K562 (cell line): ENCODE measurements at regions not wholly inside any gene's neighbourhood (a gene's known extent, or its start where the extent isn't known, plus 50 kb on each side); places are given as distances from the start of the nearest gene placed in this dataset.

Experiments
- ATAC-seq: fragments of 200-7000 bp; cut with Tn5 transposase; 3 replicates; pipeline ENCODE4 v1.9.1; 2020; ENCODE audit warnings: moderate library complexity
- BruUV-seq: library from RNA; stranded (reverse); fragments of 400-500 nt; replicated peaks from 2 replicates; lab custom pipeline; 2021; lab: Mats Ljungman, UMichigan
- CTCF ChIA-PET: fragments of 300-600 bp; formaldehyde crosslinking; extraction: SDS; loops from one replicate; lab custom pipeline; 2021; ENCODE audit warnings: low intra/inter-chr PET ratio; lab: Yijun Ruan, JAX
- POLR2A ChIA-PET: fragments of 300-600, 350-650 bp; sonication (Branson Sonifier 250); formaldehyde crosslinking; extraction: SDS; loops from one replicate; lab custom pipeline; 2021; ENCODE audit warnings: antibody characterized with exemption, inconsistent platforms; lab: Yijun Ruan, JAX
- DNase-seq, 4 experiments: peaks; one replicate each; pipeline versions ENCODE4 v3.0.0 to v3.0.0-alpha.2; 2011 to 2018; ENCODE audit warnings: low spot score in 3 of 4, mixed read lengths in 3 of 4; ENCODE audit errors: extremely low read depth in 1 of 4
- FAIRE-seq: peaks from 2 replicates; lab custom pipeline; 2011; peaks lifted over from hg19 to GRCh38; lab: Jason Lieb, UNC
- H2AFZ ChIP-seq: 2 replicates; pipeline ENCODE4 v1.6.0; 2011; ENCODE audit warnings: low read depth, low read length, control low read depth, inconsistent platforms
- H3K27ac ChIP-seq: fragments of 200-600 bp; 3 replicates; pipeline ENCODE4 v1.8.0; 2011; ENCODE audit warnings: low read depth, mild to moderate bottlenecking, control low read depth, inconsistent platforms, low read length, moderate library complexity, mixed read lengths; ENCODE audit errors: extremely low read depth
- H3K27me3 ChIP-seq, 2 experiments: fragments of 300-600 bp in 1 of 2; 2 replicates in 1 of 2; 3 replicates in 1 of 2; pipeline versions ENCODE4 v1.6.0 to v1.8.0; 2011; ENCODE audit warnings: inconsistent platforms in 2 of 2, low read length in 2 of 2, mild to moderate bottlenecking in 1 of 2, mixed read lengths in 1 of 2, moderate library complexity in 1 of 2; ENCODE audit not compliant: control insufficient read depth in 2 of 2, insufficient read depth in 2 of 2
- H3K36me3 ChIP-seq: fragments of 300-600 bp; 3 replicates; pipeline ENCODE4 v1.8.0; 2011; ENCODE audit warnings: mild to moderate bottlenecking, low read length, inconsistent platforms; ENCODE audit not compliant: control insufficient read depth, insufficient read depth
- H3K4me1 ChIP-seq, 2 experiments: fragments of 200-600 bp in 1 of 2; replicated peaks in 1 of 2; 2 replicates in 1 of 2; 3 replicates in 1 of 2; pipeline versions ENCODE4 v1.5.1 to v1.8.0; 2011; ENCODE audit warnings: inconsistent platforms in 2 of 2, low read length in 2 of 2, mild to moderate bottlenecking in 1 of 2, mixed read lengths in 1 of 2, moderate library complexity in 1 of 2; ENCODE audit not compliant: control insufficient read depth in 2 of 2, insufficient read depth in 2 of 2
- H3K4me2 ChIP-seq: 2 replicates; pipeline ENCODE4 v1.6.1; 2011; ENCODE audit warnings: low read length, control low read depth, inconsistent platforms, mixed read lengths; ENCODE audit not compliant: insufficient read depth
- H3K4me3 ChIP-seq: fragments of 200-600 bp; sonication (generic), shearing (Covaris generic); 2 replicates; pipeline ENCODE4 v1.5.1; 2016; ENCODE audit warnings: control low read depth, inconsistent platforms
- H3K79me2 ChIP-seq: fragments of 200-600 bp; 3 replicates; pipeline ENCODE4 v1.8.0; 2011; ENCODE audit warnings: low read length, inconsistent platforms; ENCODE audit not compliant: control insufficient read depth, insufficient read depth
- H3K9ac ChIP-seq, 2 experiments: 2 replicates each; pipeline versions ENCODE4 v1.6.0 to v1.6.1; 2011; ENCODE audit warnings: low read depth in 2 of 2, low read length in 2 of 2, control low read depth in 1 of 2, inconsistent platforms in 1 of 2, mild to moderate bottlenecking in 1 of 2, mixed read lengths in 1 of 2; ENCODE audit not compliant: insufficient read depth in 1 of 2
- H3K9me1 ChIP-seq: one replicate; pipeline ENCODE4 v1.6.0; 2011; ENCODE audit warnings: inconsistent platforms, mild to moderate bottlenecking, low read length, moderate library complexity; ENCODE audit not compliant: control insufficient read depth, insufficient read depth
- H3K9me3 ChIP-seq: replicated peaks from 2 replicates; pipeline ENCODE4 v1.5.1; 2011; ENCODE audit warnings: low read depth, low read length, inconsistent platforms; ENCODE audit not compliant: control insufficient read depth, insufficient read depth
- H4K20me1 ChIP-seq: replicated peaks from 2 replicates; pipeline ENCODE4 v1.6.1; 2011; ENCODE audit warnings: low read length, inconsistent platforms, mixed read lengths; ENCODE audit not compliant: control insufficient read depth, insufficient read depth
- BACH1 ChIP-seq: fragments of 200-800 bp; sonication (Bioruptor generic); IDR thresholded peaks from 2 replicates; pipeline ENCODE4 v1.6.1; 2016; ENCODE audit warnings: missing genetic modification characterization, missing compliant biosample characterization
- CREM ChIP-seq: IDR thresholded peaks from 2 replicates; pipeline ENCODE4 v1.6.1; 2014; ENCODE audit warnings: antibody characterized with exemption, low read depth
- GATAD2B ChIP-seq: fragments of 450-650 bp; IDR thresholded peaks from 2 replicates; pipeline ENCODE4 v1.6.1; 2017; ENCODE audit warnings: mild to moderate bottlenecking, borderline replicate concordance
- GTF2A2 ChIP-seq: IDR thresholded peaks from 2 replicates; pipeline ENCODE4 v1.6.1; 2016; ENCODE audit warnings: mild to moderate bottlenecking, missing genetic modification characterization, missing compliant biosample characterization
- NFIC ChIP-seq: fragments of 450-650 bp; IDR thresholded peaks from 2 replicates; pipeline ENCODE4 v1.6.1; 2017; ENCODE audit warnings: mild to moderate bottlenecking, inconsistent platforms
- RBM15 ChIP-seq: fragments of 200-400 bp; formaldehyde crosslinking; IDR thresholded peaks from 2 replicates; pipeline ENCODE4 v1.6.1; 2018; ENCODE audit warnings: mild to moderate bottlenecking, low read length, moderate library complexity; ENCODE audit not compliant: insufficient read depth
- SIN3A ChIP-seq, 2 experiments: fragments of 150-350 bp in 1 of 2; IDR thresholded peaks; 2 replicates each; pipeline ENCODE4 v1.6.1; 2011 to 2016; ENCODE audit warnings: borderline replicate concordance in 2 of 2, low read depth in 2 of 2, low read length in 2 of 2, mild to moderate bottlenecking in 2 of 2, moderate library complexity in 2 of 2; ENCODE audit not compliant: control insufficient read depth in 1 of 2
- SMARCA5 ChIP-seq: fragments of 450-650 bp; IDR thresholded peaks from 2 replicates; pipeline ENCODE4 v1.6.1; 2016
- TARDBP ChIP-seq: fragments of 450-650 bp; IDR thresholded peaks from 2 replicates; pipeline ENCODE4 v1.6.1; 2016
- ZNF444 ChIP-seq: fragments of 250-450 bp; sonication (Bioruptor Pico); IDR thresholded peaks from 2 replicates; pipeline ENCODE4 v1.4.0; 2020; ENCODE audit warnings: mild to moderate bottlenecking, moderate library complexity
- ZNF583 ChIP-seq: fragments of 250-450 bp; sonication (Bioruptor Pico); IDR thresholded peaks from 2 replicates; pipeline ENCODE4 v1.4.0; 2020
- WGBS: fragments of 100-300 bp; shearing (Covaris generic); methylation state at CpG from one replicate; pipeline ENCODE4 v1.1.6; 2016; ENCODE audit warnings: low coverage, mixed read lengths; ENCODE audit not compliant: insufficient coverage; ENCODE audit errors: missing lambda C conversion rate; 5-methylcytosine and 5-hydroxymethylcytosine counted together
- in situ Hi-C: fragments of 300-500 bp; cut with MboI; formaldehyde crosslinking; loops from 4 replicates; pipeline ENCODE4 v1.15.0; 2018; ENCODE audit warnings: inconsistent platforms, mixed read lengths
- intact Hi-C: fragments of 100-400 bp; cut with micrococcal nuclease; formaldehyde crosslinking; loops from 2 replicates; pipeline ENCODE4 v1.14.2; 2022
- TF ChIP-seq, protein P1 (sequence below), 2 experiments: fragments of 450-650 bp; IDR thresholded peaks; 2 replicates each; pipeline ENCODE4 v1.6.1; 2018; ENCODE audit warnings: mild to moderate bottlenecking in 2 of 2, low read depth in 1 of 2; ENCODE audit not compliant: partially characterized antibody in 2 of 2
- TF ChIP-seq, protein P2 (sequence below): sonication (generic); formaldehyde crosslinking; IDR thresholded peaks from 2 replicates; pipeline ENCODE4 v1.8.0; 2022; ENCODE audit warnings: missing genetic modification reagents, mild to moderate bottlenecking, borderline replicate concordance
- TF ChIP-seq, protein P3 (sequence below): fragments of 450-650 bp; IDR thresholded peaks from 2 replicates; pipeline ENCODE4 v1.6.1; 2016; ENCODE audit warnings: antibody characterized with exemption
- TF ChIP-seq, protein P4 (sequence below): sonication (generic); formaldehyde crosslinking; IDR thresholded peaks from 2 replicates; pipeline ENCODE4 v1.8.0; 2022; ENCODE audit warnings: missing genetic modification reagents, mild to moderate bottlenecking, moderate library complexity, borderline replicate concordance

DNA sequence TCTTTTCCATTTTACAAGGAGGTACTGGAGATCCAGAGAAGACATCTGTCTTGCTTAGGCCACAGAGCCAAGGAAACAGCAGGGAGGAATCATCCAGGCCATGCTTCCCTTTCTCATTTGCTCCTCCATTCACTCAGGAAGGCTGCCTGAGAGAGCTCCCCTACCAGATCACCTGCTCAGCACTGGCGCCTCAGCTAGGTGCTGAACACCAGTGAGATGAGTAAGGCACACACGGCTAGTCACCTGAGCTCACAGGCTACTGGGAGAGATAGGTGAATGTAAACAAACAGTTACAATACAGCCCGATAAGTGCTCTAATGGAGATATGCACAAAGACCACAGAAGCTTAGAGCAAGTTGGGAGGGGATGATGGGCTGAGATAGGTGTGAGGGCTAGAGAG lies 149.8 kb upstream of the ARHGEF9 start:
- Histone ChIP-seq H3K36me3 (no peaks in the 10 kb centered on the region), H3K9me3 (no peaks in the 10 kb centered on the region), H3K4me1 (no peaks in the 10 kb centered on the region), H3K27ac (no peak overlapping the region), H3K27me3 (no peaks in the 10 kb centered on the region), H4K20me1 (no peaks in the 10 kb centered on the region), H3K9ac (no peak overlapping the region), H3K4me3 (no peak overlapping the region), H2AFZ (no peak overlapping the region), H3K9me1 (no peaks in the 10 kb centered on the region), H3K79me2 (no peaks in the 10 kb centered on the region), H3K4me2 (no peak overlapping the region)
- 0% methylated on average over 3 of the region's 3 CpGs for WGBS
- FAIRE-seq (no peak), DNase-seq (no peak), ATAC-seq (no peak)
- BruUV-seq = no TSS peak
- ChIA-PET CTCF (no interaction called here), POLR2A (no interaction called here)
- intact Hi-C loops = no loop called here
- in situ Hi-C loops = no loop called here
- no peak for TF ChIP-seq TARDBP
- TF ChIP-seq GTF2A2 = no peak
- TF ChIP-seq, protein P1, sequence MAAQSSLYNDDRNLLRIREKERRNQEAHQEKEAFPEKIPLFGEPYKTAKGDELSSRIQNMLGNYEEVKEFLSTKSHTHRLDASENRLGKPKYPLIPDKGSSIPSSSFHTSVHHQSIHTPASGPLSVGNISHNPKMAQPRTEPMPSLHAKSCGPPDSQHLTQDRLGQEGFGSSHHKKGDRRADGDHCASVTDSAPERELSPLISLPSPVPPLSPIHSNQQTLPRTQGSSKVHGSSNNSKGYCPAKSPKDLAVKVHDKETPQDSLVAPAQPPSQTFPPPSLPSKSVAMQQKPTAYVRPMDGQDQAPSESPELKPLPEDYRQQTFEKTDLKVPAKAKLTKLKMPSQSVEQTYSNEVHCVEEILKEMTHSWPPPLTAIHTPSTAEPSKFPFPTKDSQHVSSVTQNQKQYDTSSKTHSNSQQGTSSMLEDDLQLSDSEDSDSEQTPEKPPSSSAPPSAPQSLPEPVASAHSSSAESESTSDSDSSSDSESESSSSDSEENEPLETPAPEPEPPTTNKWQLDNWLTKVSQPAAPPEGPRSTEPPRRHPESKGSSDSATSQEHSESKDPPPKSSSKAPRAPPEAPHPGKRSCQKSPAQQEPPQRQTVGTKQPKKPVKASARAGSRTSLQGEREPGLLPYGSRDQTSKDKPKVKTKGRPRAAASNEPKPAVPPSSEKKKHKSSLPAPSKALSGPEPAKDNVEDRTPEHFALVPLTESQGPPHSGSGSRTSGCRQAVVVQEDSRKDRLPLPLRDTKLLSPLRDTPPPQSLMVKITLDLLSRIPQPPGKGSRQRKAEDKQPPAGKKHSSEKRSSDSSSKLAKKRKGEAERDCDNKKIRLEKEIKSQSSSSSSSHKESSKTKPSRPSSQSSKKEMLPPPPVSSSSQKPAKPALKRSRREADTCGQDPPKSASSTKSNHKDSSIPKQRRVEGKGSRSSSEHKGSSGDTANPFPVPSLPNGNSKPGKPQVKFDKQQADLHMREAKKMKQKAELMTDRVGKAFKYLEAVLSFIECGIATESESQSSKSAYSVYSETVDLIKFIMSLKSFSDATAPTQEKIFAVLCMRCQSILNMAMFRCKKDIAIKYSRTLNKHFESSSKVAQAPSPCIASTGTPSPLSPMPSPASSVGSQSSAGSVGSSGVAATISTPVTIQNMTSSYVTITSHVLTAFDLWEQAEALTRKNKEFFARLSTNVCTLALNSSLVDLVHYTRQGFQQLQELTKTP (IDR thresholded peaks at IDR 0.05; ENCODE audit: low read depth in 1 of 2, partially characterized antibody in 2 of 2) = no peak
- no peak for TF ChIP-seq NFIC
- no peak for TF ChIP-seq ZNF583 (CRISPR knock-in tag)
- TF ChIP-seq, protein P2, sequence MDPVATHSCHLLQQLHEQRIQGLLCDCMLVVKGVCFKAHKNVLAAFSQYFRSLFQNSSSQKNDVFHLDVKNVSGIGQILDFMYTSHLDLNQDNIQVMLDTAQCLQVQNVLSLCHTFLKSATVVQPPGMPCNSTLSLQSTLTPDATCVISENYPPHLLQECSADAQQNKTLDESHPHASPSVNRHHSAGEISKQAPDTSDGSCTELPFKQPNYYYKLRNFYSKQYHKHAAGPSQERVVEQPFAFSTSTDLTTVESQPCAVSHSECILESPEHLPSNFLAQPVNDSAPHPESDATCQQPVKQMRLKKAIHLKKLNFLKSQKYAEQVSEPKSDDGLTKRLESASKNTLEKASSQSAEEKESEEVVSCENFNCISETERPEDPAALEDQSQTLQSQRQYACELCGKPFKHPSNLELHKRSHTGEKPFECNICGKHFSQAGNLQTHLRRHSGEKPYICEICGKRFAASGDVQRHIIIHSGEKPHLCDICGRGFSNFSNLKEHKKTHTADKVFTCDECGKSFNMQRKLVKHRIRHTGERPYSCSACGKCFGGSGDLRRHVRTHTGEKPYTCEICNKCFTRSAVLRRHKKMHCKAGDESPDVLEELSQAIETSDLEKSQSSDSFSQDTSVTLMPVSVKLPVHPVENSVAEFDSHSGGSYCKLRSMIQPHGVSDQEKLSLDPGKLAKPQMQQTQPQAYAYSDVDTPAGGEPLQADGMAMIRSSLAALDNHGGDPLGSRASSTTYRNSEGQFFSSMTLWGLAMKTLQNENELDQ = no peak
- no peak for TF ChIP-seq RBM15
- TF ChIP-seq CREM = no peak
- no peak for TF ChIP-seq ZNF444 (CRISPR knock-in tag)
- TF ChIP-seq, protein P3, sequence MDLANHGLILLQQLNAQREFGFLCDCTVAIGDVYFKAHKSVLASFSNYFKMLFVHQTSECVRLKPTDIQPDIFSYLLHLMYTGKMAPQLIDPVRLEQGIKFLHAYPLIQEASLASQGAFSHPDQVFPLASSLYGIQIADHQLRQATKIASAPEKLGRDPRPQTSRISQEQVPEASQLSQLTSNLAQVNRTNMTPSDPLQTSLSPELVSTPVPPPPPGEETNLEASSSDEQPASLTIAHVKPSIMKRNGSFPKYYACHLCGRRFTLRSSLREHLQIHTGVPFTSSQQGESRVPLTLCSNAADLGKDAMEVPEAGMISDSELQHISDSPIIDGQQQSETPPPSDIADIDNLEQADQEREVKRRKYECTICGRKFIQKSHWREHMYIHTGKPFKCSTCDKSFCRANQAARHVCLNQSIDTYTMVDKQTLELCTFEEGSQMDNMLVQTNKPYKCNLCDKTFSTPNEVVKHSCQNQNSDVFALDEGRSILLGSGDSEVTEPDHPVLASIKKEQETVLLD = no peak
- TF ChIP-seq, protein P4, sequence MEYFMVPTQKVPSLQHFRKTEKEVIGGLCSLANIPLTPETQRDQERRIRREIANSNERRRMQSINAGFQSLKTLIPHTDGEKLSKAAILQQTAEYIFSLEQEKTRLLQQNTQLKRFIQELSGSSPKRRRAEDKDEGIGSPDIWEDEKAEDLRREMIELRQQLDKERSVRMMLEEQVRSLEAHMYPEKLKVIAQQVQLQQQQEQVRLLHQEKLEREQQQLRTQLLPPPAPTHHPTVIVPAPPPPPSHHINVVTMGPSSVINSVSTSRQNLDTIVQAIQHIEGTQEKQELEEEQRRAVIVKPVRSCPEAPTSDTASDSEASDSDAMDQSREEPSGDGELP (CRISPR knock-in tag) = no peak
- no peak for TF ChIP-seq GATAD2B
- TF ChIP-seq BACH1 (tag) = no peak
- no peak for TF ChIP-seq SIN3A (IDR thresholded peaks at IDR 0.05; ENCODE audit: borderline replicate concordance in 2 of 2, control insufficient read depth in 1 of 2, low read depth in 2 of 2, low read length in 2 of 2)
- no peak for TF ChIP-seq SMARCA5
